ENCODE measurements at regions not wholly inside any gene's neighbourhood (a gene's known extent, or its start where the extent isn't known, plus 50 kb on each side); places are given as distances from the start of the nearest gene placed in this dataset.
"Not testable (repeated sequence)": the region's sequence is repeated elsewhere in the genome, so short reads cannot be mapped to it uniquely, and the experiment has no call there.

GRCh38 chr7:82624337-82624736 lies 180.8 kb upstream of the CACNA2D1 start:
- peak; percentile 35 for DNase-seq (ENCODE audit: low spot score)

GRCh38 chr7:82623812-82624211 lies 180.2 kb upstream of the CACNA2D1 start:
- no peak for DNase-seq (ENCODE audit: low spot score)

- no peak for DNase-seq (ENCODE audit: low spot score)
These were observed 173.6 kb upstream of the CACNA2D1 start for GRCh38 chr7:82617156-82617555.

GRCh38 chr7:82616059-82616728 lies 172.6 kb upstream of the CACNA2D1 start:
- DNase-seq (ENCODE audit: low spot score), result no peak

GRCh38 chr7:82615527-82615926 lies 171.9 kb upstream of the CACNA2D1 start:
- no peak for DNase-seq (ENCODE audit: low spot score)

- no peak for DNase-seq (ENCODE audit: low spot score)
These were observed 166.2 kb upstream of the CACNA2D1 start for GRCh38 chr7:82609746-82610145.

GRCh38 chr7:82605247-82605864 lies 161.8 kb upstream of the CACNA2D1 start:
- DNase-seq (ENCODE audit: low spot score), result peak; percentile 45

GRCh38 chr7:82602066-82602465 lies 158.5 kb upstream of the CACNA2D1 start:
- no peak for DNase-seq (ENCODE audit: low spot score)

- DNase-seq (ENCODE audit: low spot score), result no peak
These were observed 157.0 kb upstream of the CACNA2D1 start for GRCh38 chr7:82600531-82600930.

GRCh38 chr7:82599895-82600294 lies 156.3 kb upstream of the CACNA2D1 start:
- no peak for DNase-seq (ENCODE audit: low spot score)

- peak; percentile 20 for DNase-seq (ENCODE audit: low spot score)
These were observed 155.4 kb upstream of the CACNA2D1 start for GRCh38 chr7:82598958-82599357.

- DNase-seq (ENCODE audit: low spot score), result not testable (repeated sequence)
These were observed 152.2 kb upstream of the CACNA2D1 start for GRCh38 chr7:82595795-82596194.

GRCh38 chr7:82595176-82595575 lies 151.6 kb upstream of the CACNA2D1 start:
- DNase-seq (ENCODE audit: low spot score), result no peak

GRCh38 chr7:82594665-82595064 lies 151.1 kb upstream of the CACNA2D1 start:
- DNase-seq (ENCODE audit: low spot score), result no peak

- no peak for DNase-seq (ENCODE audit: low spot score)
These were observed 150.2 kb upstream of the CACNA2D1 start for GRCh38 chr7:82593780-82594179.

GRCh38 chr7:82592416-82592815 lies 148.8 kb upstream of the CACNA2D1 start:
- no peak for DNase-seq (ENCODE audit: low spot score)

GRCh38 chr7:82579047-82579446 lies 135.5 kb upstream of the CACNA2D1 start:
- no peak for DNase-seq (ENCODE audit: low spot score)

GRCh38 chr7:82578430-82578829 lies 134.9 kb upstream of the CACNA2D1 start:
- no peak for DNase-seq (ENCODE audit: low spot score)

- peak; percentile 90 for DNase-seq (ENCODE audit: low spot score)
These were observed 128.8 kb upstream of the CACNA2D1 start for GRCh38 chr7:82572195-82572880.

- DNase-seq (ENCODE audit: low spot score), result not testable (repeated sequence)
These were observed 127.5 kb upstream of the CACNA2D1 start for GRCh38 chr7:82571047-82571446.

GRCh38 chr7:82567841-82568240 lies 124.3 kb upstream of the CACNA2D1 start:
- no peak for DNase-seq (ENCODE audit: low spot score)

- no peak for DNase-seq (ENCODE audit: low spot score)
These were observed 123.8 kb upstream of the CACNA2D1 start for GRCh38 chr7:82567356-82567755.

- no peak for DNase-seq (ENCODE audit: low spot score)
These were observed 123.2 kb upstream of the CACNA2D1 start for GRCh38 chr7:82566752-82567151.
